ENCODE measurements at regions not wholly inside any gene's neighbourhood (a gene's known extent, or its start where the extent isn't known, plus 50 kb on each side); places are given as distances from the start of the nearest gene placed in this dataset.

DNA sequence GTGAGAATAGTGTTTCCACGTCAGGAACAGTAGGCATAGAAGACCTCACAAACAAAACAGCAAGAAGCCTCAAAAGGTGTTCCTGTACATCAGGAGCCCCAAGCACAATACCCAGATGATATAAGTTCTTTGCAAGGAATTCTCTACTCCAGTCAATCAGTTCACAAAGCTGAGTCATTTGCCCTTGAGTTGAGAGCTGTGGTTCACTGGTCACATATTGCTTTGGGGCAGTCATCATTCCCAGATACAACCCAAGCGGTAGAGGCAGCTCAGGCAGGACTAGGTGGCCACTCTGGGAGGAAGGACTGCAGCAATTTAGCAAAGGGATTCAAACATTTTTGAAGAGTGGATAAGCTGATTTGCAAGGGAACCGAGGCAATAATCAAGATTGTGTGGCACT is 551.5 kb upstream of the ZFP42 start:
- Mint-ChIP-seq H3K9me3 (peaks cover 8% of the 10 kb centered on the region), H3K27me3 (ENCODE audit: low read depth) (no peaks in the 10 kb centered on the region), H3K4me1 (ENCODE audit: low read depth) (no peaks in the 10 kb centered on the region), H3K36me3 (ENCODE audit: insufficient read depth) (no peaks in the 10 kb centered on the region), H3K4me3 (no peak overlapping the region)
- no peak for DNase-seq
- no peak for ATAC-seq

DNA sequence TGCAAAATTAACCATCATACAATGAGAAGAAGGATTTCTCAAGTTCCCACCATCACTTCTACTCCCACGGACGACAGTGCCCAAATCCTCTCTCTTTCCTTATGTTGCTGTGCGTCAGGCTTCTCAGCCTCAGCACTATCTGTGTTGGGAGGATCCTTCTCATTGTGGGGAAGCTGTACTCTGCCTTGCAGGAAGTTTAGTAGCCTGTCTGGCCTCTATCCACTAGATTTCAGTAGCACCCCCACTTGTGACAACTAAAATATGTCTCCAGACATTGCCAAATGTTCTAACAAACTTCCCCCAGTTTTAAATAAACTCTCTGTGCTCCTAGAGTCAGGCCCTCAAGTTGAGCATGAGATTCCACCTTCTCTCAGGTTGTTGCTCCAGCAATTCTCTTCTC is 545.9 kb upstream of the ZFP42 start:
- ATAC-seq (no peak), DNase-seq (no peak)
- Mint-ChIP-seq H3K9me3 (peaks cover 4% of the 10 kb centered on the region), H3K4me1 (ENCODE audit: low read depth) (no peaks in the 10 kb centered on the region), H3K4me3 (no peak overlapping the region), H3K27me3 (ENCODE audit: low read depth) (no peaks in the 10 kb centered on the region), H3K36me3 (ENCODE audit: insufficient read depth) (no peaks in the 10 kb centered on the region)

DNA sequence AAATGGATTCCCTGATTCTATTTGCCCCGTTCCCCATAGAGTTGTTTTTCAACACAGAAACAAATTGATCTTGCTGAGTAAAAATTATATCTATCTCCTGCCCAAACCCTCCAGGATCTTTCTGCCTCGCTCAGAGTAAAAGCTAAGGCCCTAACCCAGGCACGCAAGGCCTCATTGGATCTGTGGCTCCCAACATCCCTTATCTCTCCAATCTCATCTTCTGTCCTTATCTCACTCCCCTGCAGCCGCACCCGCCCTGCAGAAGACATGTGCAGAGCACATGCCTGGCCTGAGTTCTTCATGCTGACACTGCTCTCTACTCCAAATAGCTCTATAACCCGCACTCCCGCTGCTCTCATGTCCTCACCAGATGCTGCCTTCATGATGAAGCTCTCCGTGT is 543.8 kb upstream of the ZFP42 start:
- no peaks in the 10 kb centered on the region for H3K27me3 Mint-ChIP-seq (ENCODE audit: low read depth)
- H3K4me1 Mint-ChIP-seq (ENCODE audit: low read depth) = no peaks in the 10 kb centered on the region
- H3K4me3 Mint-ChIP-seq = no peak overlapping the region
- peaks cover 7% of the 10 kb centered on the region for H3K9me3 Mint-ChIP-seq
- H3K36me3 Mint-ChIP-seq (ENCODE audit: insufficient read depth) = no peaks in the 10 kb centered on the region
- DNase-seq = no peak
- ATAC-seq = no peak

DNA sequence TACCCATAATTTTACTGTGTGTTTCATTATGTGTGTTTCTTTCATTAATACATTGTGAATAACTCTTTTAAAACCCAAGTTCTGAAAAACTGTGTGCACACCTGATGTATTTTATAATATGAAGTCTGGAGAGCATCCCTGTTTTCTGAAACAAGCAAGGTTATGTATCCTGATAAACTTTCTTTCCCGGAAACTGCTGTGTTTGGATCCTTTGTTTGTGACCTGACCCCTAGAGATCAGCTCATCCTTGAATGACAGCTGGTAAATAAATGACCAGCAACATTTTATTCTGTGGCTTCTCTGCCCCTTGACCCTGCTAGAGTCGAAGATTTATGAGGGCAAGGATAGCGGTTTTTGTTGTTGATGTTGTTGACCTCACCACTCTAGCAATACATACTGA is 535.6 kb upstream of the ZFP42 start:
- Mint-ChIP-seq H3K9me3 (peaks cover 4% of the 10 kb centered on the region), H3K27me3 (ENCODE audit: low read depth) (no peaks in the 10 kb centered on the region), H3K4me3 (no peak overlapping the region), H3K36me3 (ENCODE audit: insufficient read depth) (no peaks in the 10 kb centered on the region), H3K4me1 (ENCODE audit: low read depth) (no peaks in the 10 kb centered on the region)
- no peak for DNase-seq
- ATAC-seq = no peak

DNA sequence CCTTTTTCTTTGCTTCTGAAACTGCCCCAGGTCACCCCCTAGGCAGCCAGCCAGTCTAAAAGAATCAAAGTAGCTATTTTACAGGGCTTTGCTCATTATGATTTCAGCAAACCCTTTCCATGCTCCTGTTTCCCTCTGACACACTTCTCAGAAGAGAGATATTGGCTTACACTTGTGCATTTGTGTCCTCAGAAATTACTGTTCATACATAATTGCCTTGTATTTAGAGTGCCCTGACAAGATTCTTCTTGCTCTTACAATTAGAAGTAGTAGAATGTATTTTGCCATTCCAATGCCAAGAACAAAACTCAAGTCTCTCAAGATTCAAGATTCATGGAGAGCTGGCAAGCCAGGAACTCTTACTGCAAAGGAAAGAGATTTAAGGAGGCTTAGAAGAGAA is 531.0 kb upstream of the ZFP42 start:
- no peaks in the 10 kb centered on the region for H3K27me3 Mint-ChIP-seq (ENCODE audit: low read depth)
- DNase-seq (no peak), ATAC-seq (no peak)
- no peaks in the 10 kb centered on the region for H3K4me1 Mint-ChIP-seq (ENCODE audit: low read depth)
- H3K9me3 Mint-ChIP-seq = peaks cover 3% of the 10 kb centered on the region
- H3K36me3 Mint-ChIP-seq (ENCODE audit: insufficient read depth) = no peaks in the 10 kb centered on the region
- H3K4me3 Mint-ChIP-seq = no peak overlapping the region

DNA sequence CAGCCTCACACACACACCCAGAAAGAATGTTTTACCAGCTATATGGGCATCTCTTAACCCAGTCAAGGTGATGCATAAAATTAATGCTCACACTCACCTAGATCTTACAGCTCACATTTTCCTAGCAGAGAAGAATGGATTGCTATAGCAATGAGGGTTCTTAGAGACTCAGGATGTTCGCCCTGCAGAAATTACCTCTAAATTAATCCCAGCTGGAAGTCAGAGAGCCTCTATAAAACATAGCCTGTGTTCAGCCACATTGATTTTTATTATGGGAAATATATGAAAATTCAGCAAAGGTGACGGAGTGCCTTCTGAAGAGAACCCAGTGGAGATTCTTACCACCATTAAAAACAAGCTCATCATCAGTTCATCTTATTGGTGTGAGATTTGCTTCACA is 528.3 kb upstream of the ZFP42 start:
- no peaks in the 10 kb centered on the region for H3K27me3 Mint-ChIP-seq (ENCODE audit: low read depth)
- no peak overlapping the region for H3K4me3 Mint-ChIP-seq
- no peak for DNase-seq
- no peaks in the 10 kb centered on the region for H3K36me3 Mint-ChIP-seq (ENCODE audit: insufficient read depth)
- ATAC-seq = no peak
- H3K9me3 Mint-ChIP-seq = peaks cover 3% of the 10 kb centered on the region
- no peaks in the 10 kb centered on the region for H3K4me1 Mint-ChIP-seq (ENCODE audit: low read depth)

DNA sequence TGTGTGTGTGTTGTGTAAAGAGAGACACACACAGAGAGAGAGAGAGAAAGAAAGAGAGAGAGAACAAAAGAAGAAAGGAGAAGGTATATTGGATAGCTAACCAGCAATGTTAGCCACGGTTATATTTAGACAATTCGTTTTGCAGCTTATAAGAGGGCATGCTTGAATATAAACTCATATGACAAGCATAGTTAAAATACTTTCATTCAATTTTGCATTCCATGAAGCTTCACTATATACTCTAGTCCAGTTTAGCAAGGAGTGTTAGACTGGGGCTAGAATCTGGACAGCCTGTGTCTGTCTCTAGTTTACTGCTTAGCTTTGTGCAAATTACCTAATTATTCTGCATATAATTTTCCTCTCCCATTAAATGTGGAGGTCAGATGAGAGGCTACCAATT is 525.9 kb upstream of the ZFP42 start:
- H3K27me3 Mint-ChIP-seq (ENCODE audit: low read depth) = no peaks in the 10 kb centered on the region
- no peak for ATAC-seq
- H3K9me3 Mint-ChIP-seq = peaks cover 6% of the 10 kb centered on the region

DNA sequence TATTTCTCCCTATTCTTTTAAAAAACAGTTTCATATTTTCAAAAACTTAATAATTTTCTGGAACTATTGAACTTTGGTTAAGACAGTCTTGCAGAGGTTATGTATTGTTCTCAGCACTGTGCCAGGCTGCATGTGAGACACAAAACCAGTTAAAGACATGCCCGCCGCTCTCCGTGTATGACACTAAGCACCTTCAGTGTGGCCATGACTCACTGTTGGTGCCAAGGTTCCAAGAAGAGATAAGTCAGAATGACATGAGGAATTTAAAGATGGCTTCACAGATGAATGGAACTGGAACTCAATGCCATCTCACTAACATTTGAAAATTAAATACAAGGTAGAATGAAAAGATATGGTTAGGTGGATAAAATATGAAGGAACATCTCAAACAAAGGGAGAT is 525.5 kb upstream of the ZFP42 start:
- H3K4me3 Mint-ChIP-seq = no peak overlapping the region

More for the DNA sequence above, 525.9 kb upstream of the ZFP42 start:
- H3K36me3 Mint-ChIP-seq (ENCODE audit: insufficient read depth) = no peaks in the 10 kb centered on the region
- no peak overlapping the region for H3K4me3 Mint-ChIP-seq
- no peak for DNase-seq
- H3K4me1 Mint-ChIP-seq (ENCODE audit: low read depth) = no peaks in the 10 kb centered on the region

DNA sequence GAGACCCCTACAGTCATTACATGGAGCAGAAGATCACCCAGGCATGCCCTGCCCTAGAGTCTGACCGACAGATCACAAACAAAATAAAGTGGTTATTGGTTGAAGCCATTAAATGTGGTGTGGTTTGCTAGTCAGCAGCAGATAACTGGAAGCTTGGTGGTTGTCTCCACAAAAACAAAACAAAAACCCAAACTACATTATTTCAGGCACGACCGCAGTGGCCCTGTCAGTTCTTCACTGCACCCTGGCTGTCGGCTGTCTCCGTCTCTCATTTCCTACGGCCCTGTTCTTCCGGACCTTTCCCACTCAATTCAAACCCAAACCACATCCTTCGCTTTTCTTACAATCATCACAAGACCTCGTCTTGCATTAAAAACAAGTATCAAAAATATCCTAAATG is 521.3 kb upstream of the ZFP42 start:
- H3K36me3 Mint-ChIP-seq (ENCODE audit: insufficient read depth) = no peaks in the 10 kb centered on the region
- ATAC-seq = no peak
- no peak for DNase-seq
- no peak overlapping the region for H3K4me3 Mint-ChIP-seq
- peaks cover 13% of the 10 kb centered on the region for H3K9me3 Mint-ChIP-seq
- no peaks in the 10 kb centered on the region for H3K27me3 Mint-ChIP-seq (ENCODE audit: low read depth)
- H3K4me1 Mint-ChIP-seq (ENCODE audit: low read depth) = no peaks in the 10 kb centered on the region

More for the DNA sequence above, 525.5 kb upstream of the ZFP42 start:
- H3K4me1 Mint-ChIP-seq (ENCODE audit: low read depth) = no peaks in the 10 kb centered on the region
- ATAC-seq (no peak), DNase-seq (no peak)
- H3K27me3 Mint-ChIP-seq (ENCODE audit: low read depth) = no peaks in the 10 kb centered on the region
- peaks cover 11% of the 10 kb centered on the region for H3K9me3 Mint-ChIP-seq
- H3K36me3 Mint-ChIP-seq (ENCODE audit: insufficient read depth) = no peaks in the 10 kb centered on the region

DNA sequence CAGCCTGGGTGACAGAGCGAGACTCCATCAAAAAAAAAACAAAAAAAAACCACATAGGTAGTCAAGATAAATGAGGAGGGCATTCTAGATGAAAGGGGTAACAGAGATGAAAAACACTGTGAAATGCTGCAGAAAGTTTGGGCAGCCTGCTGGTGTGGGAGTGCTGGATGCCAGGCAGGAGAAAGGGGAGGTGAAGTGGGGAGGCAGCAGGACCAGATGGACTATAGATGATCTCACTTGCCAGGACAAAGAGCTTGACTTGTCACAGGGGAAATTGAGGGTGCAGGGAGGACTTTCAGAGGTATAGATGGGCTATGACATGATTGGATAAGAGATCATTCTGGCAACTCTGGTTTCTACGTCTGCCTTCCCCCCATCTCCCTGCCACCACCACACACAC is 519.7 kb upstream of the ZFP42 start:
- no peak for ATAC-seq
- no peaks in the 10 kb centered on the region for H3K27me3 Mint-ChIP-seq (ENCODE audit: low read depth)
- DNase-seq = no peak
- no peak overlapping the region for H3K4me3 Mint-ChIP-seq
- H3K36me3 Mint-ChIP-seq (ENCODE audit: insufficient read depth) = no peaks in the 10 kb centered on the region
- H3K4me1 Mint-ChIP-seq (ENCODE audit: low read depth) = no peaks in the 10 kb centered on the region
- peaks cover 17% of the 10 kb centered on the region for H3K9me3 Mint-ChIP-seq

DNA sequence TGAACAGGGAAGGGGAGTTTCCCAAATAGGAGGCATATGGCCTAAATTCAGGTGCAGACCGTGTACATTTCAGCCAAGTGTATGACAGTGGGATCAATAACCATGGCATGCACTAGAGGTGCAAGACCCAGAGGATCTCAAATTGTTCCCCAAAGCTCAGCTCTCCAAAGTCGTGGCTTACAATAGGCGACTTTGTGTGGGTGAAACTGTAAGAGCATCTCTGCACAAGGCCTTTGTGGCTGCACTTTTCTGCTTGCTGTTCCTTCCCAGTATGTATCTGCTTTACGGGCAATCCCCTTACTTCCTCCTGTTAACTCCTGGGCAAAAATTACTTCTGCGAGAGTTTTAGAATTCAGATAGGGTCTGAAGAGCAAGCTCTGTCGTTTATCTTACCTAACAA is 518.3 kb upstream of the ZFP42 start:
- no peaks in the 10 kb centered on the region for H3K36me3 Mint-ChIP-seq (ENCODE audit: insufficient read depth)
- no peaks in the 10 kb centered on the region for H3K27me3 Mint-ChIP-seq (ENCODE audit: low read depth)
- DNase-seq (no peak), ATAC-seq (no peak)
- H3K4me3 Mint-ChIP-seq = no peak overlapping the region
- peaks cover 17% of the 10 kb centered on the region for H3K9me3 Mint-ChIP-seq
- H3K4me1 Mint-ChIP-seq (ENCODE audit: low read depth) = no peaks in the 10 kb centered on the region

DNA sequence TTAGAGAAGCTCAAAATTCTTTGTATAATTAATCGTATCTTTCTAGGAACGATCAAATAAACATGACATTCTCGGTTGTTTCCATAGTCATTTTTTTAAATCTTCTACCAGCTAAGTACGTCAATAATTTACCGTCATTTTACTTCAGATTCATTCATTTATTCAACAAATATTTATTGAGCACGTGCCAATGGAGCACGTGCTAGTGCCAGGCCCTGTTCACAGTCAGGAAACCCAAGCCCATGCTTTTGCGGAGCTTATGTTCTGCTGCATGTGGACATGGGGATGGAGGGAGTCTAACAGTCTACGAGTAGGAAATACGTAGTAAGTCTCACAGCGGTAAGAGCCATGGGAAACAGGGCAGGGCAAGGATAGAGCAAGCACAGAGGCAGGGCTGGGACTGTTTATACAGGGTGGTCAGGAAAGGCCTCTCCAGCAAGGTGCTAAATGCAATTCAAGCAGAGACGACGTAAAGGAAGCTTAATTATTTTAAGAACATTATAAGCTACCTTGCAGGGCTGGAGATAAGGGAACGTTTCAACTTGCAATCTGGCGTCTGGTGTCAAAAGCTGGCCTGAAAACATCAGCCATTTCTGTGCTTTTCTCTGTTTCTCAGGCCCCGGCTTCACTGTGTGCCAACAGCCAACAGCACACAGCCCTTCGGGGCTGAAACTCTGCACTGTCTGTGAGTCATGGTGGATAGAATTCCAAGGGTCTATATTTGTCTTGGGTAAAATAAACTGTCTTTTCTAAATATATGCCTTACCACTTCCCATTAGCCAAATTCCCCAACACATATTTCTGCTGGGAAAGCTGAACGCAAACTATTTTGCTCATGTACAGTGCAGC is 517.1 kb upstream of the ZFP42 start:
- no peaks in the 10 kb centered on the region for H3K4me1 Mint-ChIP-seq (ENCODE audit: low read depth)

DNA sequence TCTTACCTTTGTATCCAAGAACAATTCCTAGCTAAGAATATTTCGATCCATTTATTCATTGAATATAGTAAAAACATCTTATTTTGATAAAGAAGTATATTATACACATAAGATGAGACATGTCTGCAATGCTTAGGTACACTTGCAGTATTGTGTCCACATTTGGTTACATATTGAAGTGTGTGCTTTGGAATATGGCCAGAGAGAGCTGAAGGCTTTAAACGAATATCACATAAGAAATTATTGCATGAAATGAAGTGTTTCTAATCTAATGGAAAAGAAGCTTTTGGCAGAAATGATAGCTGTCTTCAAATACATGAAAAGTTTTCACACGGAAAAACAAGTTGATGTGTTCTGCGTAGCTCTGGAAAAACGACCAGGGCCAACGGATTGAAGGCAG is 516.1 kb upstream of the ZFP42 start:
- no peaks in the 10 kb centered on the region for H3K27me3 Mint-ChIP-seq (ENCODE audit: low read depth)
- H3K9me3 Mint-ChIP-seq = peaks cover 15% of the 10 kb centered on the region
- no peaks in the 10 kb centered on the region for H3K36me3 Mint-ChIP-seq (ENCODE audit: insufficient read depth)
- ATAC-seq (no peak), DNase-seq (no peak)
- no peaks in the 10 kb centered on the region for H3K4me1 Mint-ChIP-seq (ENCODE audit: low read depth)
- H3K4me3 Mint-ChIP-seq = no peak overlapping the region

More for the DNA sequence above, 517.1 kb upstream of the ZFP42 start:
- no peak for DNase-seq
- Mint-ChIP-seq H3K27me3 (ENCODE audit: low read depth) (no peaks in the 10 kb centered on the region), H3K36me3 (ENCODE audit: insufficient read depth) (no peaks in the 10 kb centered on the region), H3K9me3 (peaks cover 17% of the 10 kb centered on the region), H3K4me3 (no peak overlapping the region)
- no peak for ATAC-seq

DNA sequence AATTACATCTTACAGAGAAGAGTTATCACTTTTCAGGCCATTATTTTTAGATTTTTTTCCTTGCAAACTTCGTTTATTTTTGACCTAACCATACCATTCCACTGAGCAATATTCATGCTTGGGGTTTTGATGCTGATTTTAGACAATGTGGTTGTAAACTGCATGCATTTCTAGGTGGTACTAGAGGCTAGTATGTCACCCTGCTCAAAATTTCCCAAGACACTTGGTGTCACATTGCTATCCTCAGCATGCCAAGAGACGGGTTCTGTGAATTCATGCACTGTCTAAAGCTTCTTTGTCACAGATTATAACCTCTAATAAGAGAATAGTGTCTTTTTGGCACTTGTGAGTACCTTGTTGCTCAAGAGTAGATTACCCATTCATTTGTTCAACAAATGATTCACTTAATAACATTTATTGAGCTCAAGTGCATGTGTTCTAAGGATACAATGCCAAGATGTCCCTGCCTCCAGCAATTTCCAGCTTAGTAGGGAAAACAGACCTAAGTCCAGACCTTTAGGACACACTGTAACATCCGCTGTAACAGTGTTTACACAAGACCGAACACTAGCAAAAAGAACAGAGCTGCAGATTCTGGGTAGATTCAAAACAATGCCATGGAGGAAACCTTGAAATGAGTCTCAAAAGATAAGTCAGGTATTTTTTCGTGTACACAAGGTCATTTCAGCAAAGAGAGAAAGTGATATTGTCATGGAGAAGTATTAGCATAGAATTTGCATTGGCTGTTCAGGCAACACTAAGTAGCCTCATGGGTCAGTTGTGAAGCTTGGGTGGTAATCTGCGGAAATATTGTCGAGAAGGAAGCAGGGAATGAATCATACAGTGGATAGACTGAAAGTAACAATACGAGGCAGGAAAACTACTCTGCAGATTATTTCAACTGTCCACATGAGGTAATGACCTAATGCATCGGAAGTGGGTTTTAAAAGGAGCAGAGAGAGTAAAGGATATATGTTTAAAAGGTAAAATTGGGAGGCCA is 515.1 kb upstream of the ZFP42 start:
- Mint-ChIP-seq H3K4me1 (ENCODE audit: low read depth) (no peaks in the 10 kb centered on the region), H3K9me3 (peaks cover 7% of the 10 kb centered on the region), H3K27me3 (ENCODE audit: low read depth) (no peaks in the 10 kb centered on the region), H3K4me3 (no peak overlapping the region), H3K36me3 (ENCODE audit: insufficient read depth) (no peaks in the 10 kb centered on the region)
- ATAC-seq (no peak), DNase-seq (no peak)

DNA sequence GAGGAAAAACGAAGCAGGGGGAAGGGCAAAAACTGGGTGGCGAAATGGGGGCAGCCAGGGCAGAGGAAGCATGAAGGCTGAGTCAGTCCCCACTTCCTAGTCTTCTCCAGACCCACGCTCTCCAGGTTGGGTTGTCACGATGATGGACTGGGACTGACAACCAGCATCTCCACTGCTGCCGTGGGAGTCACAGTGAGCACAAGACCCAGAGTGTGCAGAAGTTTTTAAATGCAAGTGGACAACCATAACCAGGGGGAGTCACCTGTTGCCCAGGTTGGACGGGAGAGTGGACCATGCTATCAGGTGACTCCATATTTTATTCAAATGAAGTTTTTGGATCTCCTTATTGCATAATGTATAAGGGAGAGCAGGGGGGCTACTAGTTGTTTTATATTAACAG is 511.4 kb upstream of the ZFP42 start:
- no peak for ATAC-seq
- Mint-ChIP-seq H3K27me3 (ENCODE audit: low read depth) (no peaks in the 10 kb centered on the region), H3K9me3 (peaks cover 9% of the 10 kb centered on the region), H3K36me3 (ENCODE audit: insufficient read depth) (no peaks in the 10 kb centered on the region), H3K4me3 (no peak overlapping the region), H3K4me1 (ENCODE audit: low read depth) (no peaks in the 10 kb centered on the region)
- DNase-seq = no peak
